ENCODE measurements at regions not wholly inside any gene's neighbourhood (a gene's known extent, or its start where the extent isn't known, plus 50 kb on each side); places are given as distances from the start of the nearest gene placed in this dataset.

GRCh38 chr5:164577742-164578141 is 1072.3 kb downstream of the MAT2B start:
- TF ChIP-seq POLR2A (IDR thresholded peaks at IDR 0.05) (no peak), POLR2AphosphoS5 (IDR thresholded peaks at IDR 0.05) (no peak)
- TF ChIP-seq, protein P1, sequence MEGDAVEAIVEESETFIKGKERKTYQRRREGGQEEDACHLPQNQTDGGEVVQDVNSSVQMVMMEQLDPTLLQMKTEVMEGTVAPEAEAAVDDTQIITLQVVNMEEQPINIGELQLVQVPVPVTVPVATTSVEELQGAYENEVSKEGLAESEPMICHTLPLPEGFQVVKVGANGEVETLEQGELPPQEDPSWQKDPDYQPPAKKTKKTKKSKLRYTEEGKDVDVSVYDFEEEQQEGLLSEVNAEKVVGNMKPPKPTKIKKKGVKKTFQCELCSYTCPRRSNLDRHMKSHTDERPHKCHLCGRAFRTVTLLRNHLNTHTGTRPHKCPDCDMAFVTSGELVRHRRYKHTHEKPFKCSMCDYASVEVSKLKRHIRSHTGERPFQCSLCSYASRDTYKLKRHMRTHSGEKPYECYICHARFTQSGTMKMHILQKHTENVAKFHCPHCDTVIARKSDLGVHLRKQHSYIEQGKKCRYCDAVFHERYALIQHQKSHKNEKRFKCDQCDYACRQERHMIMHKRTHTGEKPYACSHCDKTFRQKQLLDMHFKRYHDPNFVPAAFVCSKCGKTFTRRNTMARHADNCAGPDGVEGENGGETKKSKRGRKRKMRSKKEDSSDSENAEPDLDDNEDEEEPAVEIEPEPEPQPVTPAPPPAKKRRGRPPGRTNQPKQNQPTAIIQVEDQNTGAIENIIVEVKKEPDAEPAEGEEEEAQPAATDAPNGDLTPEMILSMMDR (IDR thresholded peaks at IDR 0.05 in 8 of 11, conservative IDR thresholded peaks at IDR 0.05 in 3 of 11): no peak
